Skeletal muscle tissue (tissue), 3 donors: ENCODE measurements at regions not wholly inside any gene's neighbourhood (a gene's known extent, or its start where the extent isn't known, plus 50 kb on each side); places are given as distances from the start of the nearest gene placed in this dataset.

Experiments used
- H3K27ac ChIP-seq: one replicate; pipeline ENCODE4 v1.7.0; 2013; ENCODE audit warnings: mild to moderate bottlenecking, low read depth, low read length, inconsistent platforms
- H3K27me3 ChIP-seq, 3 donors: one replicate each; pipeline ENCODE4 v1.7.0; 2013; ENCODE audit warnings: low read length in 3 of 3; ENCODE audit not compliant: control insufficient read depth in 3 of 3, insufficient read depth in 3 of 3
- H3K36me3 ChIP-seq, 3 donors: one replicate each; pipeline ENCODE4 v1.7.0; 2013; ENCODE audit warnings: low read length in 3 of 3; ENCODE audit not compliant: control insufficient read depth in 3 of 3, insufficient read depth in 3 of 3
- H3K4me1 ChIP-seq, 3 donors: one replicate each; pipeline ENCODE4 v1.7.0; 2013; ENCODE audit warnings: low read length in 3 of 3, mild to moderate bottlenecking in 3 of 3; ENCODE audit not compliant: control insufficient read depth in 3 of 3, insufficient read depth in 3 of 3
- H3K4me3 ChIP-seq, 3 donors: one replicate each; pipeline ENCODE4 v1.7.0; 2013; ENCODE audit warnings: low read length in 3 of 3
- H3K9ac ChIP-seq, 3 donors: one replicate each; pipeline ENCODE4 v1.7.0; 2013; ENCODE audit warnings: low read length in 3 of 3, mild to moderate bottlenecking in 3 of 3, moderate library complexity in 2 of 3, low read depth in 1 of 3
- H3K9me3 ChIP-seq, 3 donors: one replicate each; pipeline ENCODE4 v1.7.0; 2013; ENCODE audit warnings: low read length in 3 of 3; ENCODE audit not compliant: control insufficient read depth in 3 of 3
- donor health status: Osteomylitis.

DNA sequence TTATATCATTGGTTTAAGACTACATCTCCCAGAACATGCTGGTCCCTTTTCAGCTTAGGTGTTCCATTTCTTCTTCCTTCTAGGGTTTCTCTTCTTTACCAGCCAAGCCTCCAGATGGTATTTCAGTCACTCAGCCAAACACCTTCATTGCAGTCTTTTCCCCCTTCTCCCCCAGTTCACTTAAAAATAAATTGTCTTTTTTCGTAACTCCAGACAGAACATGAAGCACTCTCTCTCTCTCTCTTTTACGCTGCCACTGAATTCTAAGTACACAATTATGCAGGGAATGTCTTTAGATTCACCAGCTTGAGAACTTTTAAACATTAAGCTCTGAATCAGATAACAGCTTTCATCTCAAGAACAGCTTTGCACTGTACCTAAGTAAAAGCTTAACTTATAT, 419.7 kb upstream of the BRINP1 start:
- Histone ChIP-seq H3K27me3 (no peaks in the 10 kb centered on the region), H3K36me3 (no peaks in the 10 kb centered on the region), H3K9me3 (no peaks in the 10 kb centered on the region), H3K4me3 (no peak overlapping the region), H3K9ac (no peak overlapping the region), H3K27ac (no peak overlapping the region), H3K4me1 (no peaks in the 10 kb centered on the region)

DNA sequence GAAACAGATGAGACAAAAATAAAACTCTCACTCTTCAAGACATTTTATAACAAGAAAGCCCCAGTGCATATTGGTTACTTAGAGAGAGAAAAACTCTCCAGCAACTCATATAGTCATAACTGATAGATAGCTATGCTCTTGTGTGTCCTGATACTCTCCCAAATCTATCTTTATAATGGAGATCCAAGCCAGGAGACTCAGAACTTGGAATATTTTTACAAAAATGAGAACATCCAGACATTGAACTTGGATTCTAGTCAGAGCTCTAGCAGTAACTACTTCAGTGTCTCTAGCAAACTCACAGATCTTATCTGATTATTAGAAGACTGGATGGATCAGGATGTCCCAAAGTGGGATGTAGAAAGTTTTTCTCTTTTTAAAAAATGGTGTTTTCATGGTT, 412.7 kb upstream of the BRINP1 start:
- no peaks in the 10 kb centered on the region for H3K36me3 ChIP-seq
- H3K27ac ChIP-seq, result no peak overlapping the region
- no peaks in the 10 kb centered on the region for H3K4me1 ChIP-seq
- no peak overlapping the region for H3K9ac ChIP-seq
- no peak overlapping the region for H3K4me3 ChIP-seq
- no peaks in the 10 kb centered on the region for H3K9me3 ChIP-seq
- H3K27me3 ChIP-seq, result no peaks in the 10 kb centered on the region

DNA sequence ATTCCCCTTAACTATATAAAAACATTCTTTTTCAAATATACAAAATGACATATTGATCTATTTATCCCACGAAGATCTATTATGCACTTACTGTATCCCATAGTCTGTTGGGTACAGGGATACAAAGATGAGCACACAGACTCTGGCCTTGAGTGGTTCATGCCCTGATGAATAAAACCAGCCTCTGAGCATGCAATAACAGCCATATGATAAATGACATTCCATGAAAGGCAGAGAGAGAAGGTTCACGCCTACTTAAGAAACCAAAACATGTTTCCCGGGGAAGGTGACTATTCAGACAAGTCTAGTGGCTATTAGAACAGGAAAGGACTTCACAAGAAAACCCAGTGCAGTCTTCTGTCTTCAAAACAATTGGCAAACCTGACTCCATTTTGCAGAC, 406.2 kb upstream of the BRINP1 start:
- Histone ChIP-seq H3K36me3 (no peaks in the 10 kb centered on the region), H3K27me3 (no peaks in the 10 kb centered on the region), H3K4me3 (no peak overlapping the region), H3K9me3 (no peaks in the 10 kb centered on the region), H3K4me1 (no peaks in the 10 kb centered on the region), H3K9ac (no peak overlapping the region), H3K27ac (no peak overlapping the region)

DNA sequence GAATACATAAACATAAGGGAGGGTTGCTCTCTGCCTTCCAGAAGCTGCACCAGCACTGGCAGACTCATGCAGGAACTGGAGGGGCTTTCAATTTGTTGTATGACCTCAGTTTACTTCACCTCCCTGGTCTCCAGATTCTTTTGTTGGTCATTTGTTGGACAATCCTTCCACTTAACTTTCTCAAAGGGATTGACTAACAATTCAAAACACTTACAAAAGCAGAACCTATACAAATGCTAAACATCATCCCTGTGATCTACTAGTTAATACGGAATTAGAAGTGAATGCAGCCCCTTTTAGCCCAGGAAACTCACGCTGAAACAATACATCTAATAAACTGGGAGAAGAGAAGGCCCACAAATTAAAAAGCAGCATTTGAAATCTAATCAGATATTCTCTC, 404.6 kb upstream of the BRINP1 start:
- H3K27me3 ChIP-seq, result no peaks in the 10 kb centered on the region
- H3K9ac ChIP-seq, result no peak overlapping the region
- no peaks in the 10 kb centered on the region for H3K9me3 ChIP-seq
- H3K36me3 ChIP-seq, result no peaks in the 10 kb centered on the region
- H3K4me3 ChIP-seq, result no peak overlapping the region
- no peaks in the 10 kb centered on the region for H3K4me1 ChIP-seq
- no peak overlapping the region for H3K27ac ChIP-seq

DNA sequence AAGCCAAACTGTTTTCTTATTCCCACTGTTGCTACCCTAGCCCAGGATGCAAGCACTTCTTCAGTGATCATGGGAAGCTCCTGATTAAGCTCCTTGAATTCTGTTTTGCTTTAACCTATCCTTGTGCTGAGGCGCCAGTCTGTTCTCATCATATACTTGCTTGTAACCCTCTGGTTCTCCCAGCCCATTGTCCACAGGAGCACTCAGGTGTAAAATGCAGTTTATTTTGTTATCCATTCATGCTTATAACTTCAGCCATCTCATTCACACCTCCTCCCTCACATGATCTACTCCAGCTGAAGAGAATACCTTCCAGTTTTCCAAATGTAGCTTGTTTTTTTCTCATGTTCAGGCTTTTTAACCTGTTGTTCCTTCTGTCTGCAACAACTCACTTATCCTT, 402.1 kb upstream of the BRINP1 start:
- no peaks in the 10 kb centered on the region for H3K27me3 ChIP-seq
- no peaks in the 10 kb centered on the region for H3K9me3 ChIP-seq
- no peak overlapping the region for H3K27ac ChIP-seq
- H3K9ac ChIP-seq, result no peak overlapping the region
- H3K4me3 ChIP-seq, result no peak overlapping the region
- H3K36me3 ChIP-seq, result no peaks in the 10 kb centered on the region
- no peaks in the 10 kb centered on the region for H3K4me1 ChIP-seq

DNA sequence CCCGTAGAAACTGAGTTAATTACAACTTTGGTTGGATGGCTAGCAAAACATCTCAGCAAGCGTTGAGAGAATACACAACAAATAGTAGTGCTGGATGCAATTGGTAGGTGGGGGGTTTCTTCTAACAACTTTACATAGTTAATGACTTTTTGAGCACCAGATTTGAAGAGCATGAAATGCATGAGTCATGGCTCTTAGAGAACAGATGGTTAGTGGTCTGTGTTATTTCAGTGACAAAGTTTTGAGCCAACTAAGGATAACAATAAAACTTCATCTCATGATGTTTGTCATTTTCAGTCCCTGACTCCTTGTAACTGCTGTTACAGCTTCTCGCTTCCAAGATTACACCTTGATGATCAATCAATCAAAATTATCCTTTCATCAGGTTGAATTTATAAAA, 399.0 kb upstream of the BRINP1 start:
- no peaks in the 10 kb centered on the region for H3K4me1 ChIP-seq
- H3K9me3 ChIP-seq, result no peaks in the 10 kb centered on the region
- no peak overlapping the region for H3K4me3 ChIP-seq
- no peaks in the 10 kb centered on the region for H3K36me3 ChIP-seq
- H3K9ac ChIP-seq, result no peak overlapping the region
- no peaks in the 10 kb centered on the region for H3K27me3 ChIP-seq
- no peak overlapping the region for H3K27ac ChIP-seq

DNA sequence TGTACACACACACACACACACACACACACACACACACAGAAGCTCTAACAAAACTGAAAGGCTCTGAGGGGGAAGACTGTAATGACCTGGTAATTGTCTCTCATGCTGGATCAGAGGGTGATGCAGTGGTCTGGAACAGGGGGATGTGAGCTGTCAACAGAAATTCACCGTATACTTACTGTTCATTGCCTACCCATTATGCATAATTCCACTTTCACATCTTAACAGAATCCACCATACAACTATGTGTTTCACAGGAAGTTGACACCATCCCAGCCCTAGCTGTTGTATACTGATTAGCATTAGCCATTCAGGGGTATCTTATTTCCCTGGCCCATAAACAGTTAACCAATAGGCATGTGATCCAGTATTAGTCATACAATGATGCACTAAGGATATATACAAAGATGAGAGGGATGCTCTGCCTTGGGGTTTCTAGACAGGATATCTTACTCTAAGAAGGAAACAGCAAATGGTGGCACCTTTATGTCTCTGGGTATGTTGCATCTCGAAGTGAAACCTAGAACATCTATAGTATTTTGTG, 396.5 kb upstream of the BRINP1 start:
- Histone ChIP-seq H3K9me3 (no peaks in the 10 kb centered on the region), H3K27ac (no peak overlapping the region), H3K9ac (no peak overlapping the region), H3K36me3 (no peaks in the 10 kb centered on the region), H3K4me3 (no peak overlapping the region), H3K4me1 (no peaks in the 10 kb centered on the region), H3K27me3 (no peaks in the 10 kb centered on the region)

DNA sequence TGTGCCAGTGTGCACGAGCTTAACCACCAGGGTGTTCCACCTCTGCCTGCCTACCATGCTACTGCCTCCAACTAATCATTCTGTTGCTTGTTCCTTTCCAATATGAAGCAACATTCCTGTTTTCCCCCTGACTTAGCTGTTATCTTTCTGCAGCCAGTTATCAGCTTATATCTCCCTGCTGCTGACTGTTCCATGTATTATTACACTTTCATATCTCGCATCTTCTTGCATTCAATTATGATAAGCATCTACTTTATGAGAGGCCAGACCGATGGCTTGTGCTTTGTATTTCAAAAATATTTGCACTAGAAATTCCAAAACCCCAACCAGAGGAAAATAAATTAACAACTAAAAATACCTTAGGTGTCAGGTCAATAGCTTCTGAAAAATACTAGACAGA, 394.0 kb upstream of the BRINP1 start:
- H3K36me3 ChIP-seq, result no peaks in the 10 kb centered on the region
- H3K27ac ChIP-seq, result no peak overlapping the region
- no peak overlapping the region for H3K9ac ChIP-seq
- H3K27me3 ChIP-seq, result no peaks in the 10 kb centered on the region
- H3K4me3 ChIP-seq, result no peak overlapping the region
- no peaks in the 10 kb centered on the region for H3K9me3 ChIP-seq
- no peaks in the 10 kb centered on the region for H3K4me1 ChIP-seq

DNA sequence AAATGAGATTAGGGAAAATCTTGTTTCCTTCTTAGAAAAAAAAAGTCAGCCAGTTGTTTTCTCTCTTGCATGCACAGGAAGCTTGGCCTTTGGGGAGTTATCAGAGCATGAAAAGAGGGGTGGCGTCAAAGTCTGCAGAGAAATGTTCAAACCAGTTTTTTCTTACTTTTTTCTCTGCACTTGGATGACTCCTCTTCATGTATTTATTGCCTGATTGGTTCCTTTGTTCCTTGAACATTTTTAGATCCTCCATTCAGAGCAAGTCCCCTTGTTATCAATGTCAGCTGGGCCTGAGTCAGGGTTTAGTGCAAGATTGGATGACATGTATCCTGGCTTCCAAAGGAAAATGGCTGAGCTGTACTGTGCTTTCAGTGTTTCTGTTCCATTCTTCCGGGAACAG, 392.6 kb upstream of the BRINP1 start:
- Histone ChIP-seq H3K36me3 (no peaks in the 10 kb centered on the region), H3K4me3 (no peak overlapping the region), H3K27ac (no peak overlapping the region), H3K9me3 (no peaks in the 10 kb centered on the region), H3K27me3 (no peaks in the 10 kb centered on the region), H3K9ac (no peak overlapping the region), H3K4me1 (no peaks in the 10 kb centered on the region)

DNA sequence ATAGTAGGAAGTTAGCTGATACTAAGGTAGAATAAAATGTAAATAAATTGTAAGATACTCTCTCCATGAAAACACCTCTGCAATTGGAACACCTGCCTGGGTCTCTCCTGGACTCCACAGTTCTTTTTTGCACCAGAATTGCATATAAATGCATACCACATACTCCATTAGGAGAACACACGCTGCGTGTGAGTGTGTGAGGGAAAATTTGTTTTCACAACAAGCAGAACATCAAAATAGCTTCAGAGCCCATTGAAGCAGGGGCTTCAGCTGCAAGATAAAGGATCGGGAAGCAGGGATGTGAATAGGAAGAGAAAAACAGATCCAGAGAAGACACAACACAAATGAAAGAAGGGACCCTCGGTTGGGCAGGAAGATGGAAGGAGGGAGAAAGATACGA, 389.8 kb upstream of the BRINP1 start:
- H3K4me3 ChIP-seq, result no peak overlapping the region
- H3K9me3 ChIP-seq, result no peaks in the 10 kb centered on the region
- no peaks in the 10 kb centered on the region for H3K27me3 ChIP-seq
- H3K9ac ChIP-seq, result no peak overlapping the region
- H3K36me3 ChIP-seq, result no peaks in the 10 kb centered on the region
- no peak overlapping the region for H3K27ac ChIP-seq
- H3K4me1 ChIP-seq, result no peaks in the 10 kb centered on the region

DNA sequence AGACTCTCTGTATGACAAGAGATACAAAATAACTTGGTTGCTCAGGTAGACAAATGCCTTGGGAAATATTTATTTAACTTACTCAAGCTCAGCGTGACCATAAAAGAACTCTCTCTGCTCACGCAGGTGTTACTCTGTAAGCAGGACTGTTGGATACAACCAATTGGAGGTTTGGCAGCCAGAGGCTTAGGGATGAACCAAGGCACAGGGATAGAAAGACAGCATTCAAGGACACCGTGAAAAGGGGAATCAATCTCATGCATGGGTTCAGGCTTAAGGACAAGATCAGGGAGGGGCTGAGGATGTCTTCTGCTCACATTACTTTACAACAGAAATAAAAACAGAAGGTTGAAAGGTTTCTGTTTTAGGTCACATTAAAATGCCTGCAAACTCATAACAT, 389.0 kb upstream of the BRINP1 start:
- H3K36me3 ChIP-seq, result no peaks in the 10 kb centered on the region
- no peak overlapping the region for H3K4me3 ChIP-seq
- H3K27me3 ChIP-seq, result no peaks in the 10 kb centered on the region
- no peak overlapping the region for H3K9ac ChIP-seq
- no peak overlapping the region for H3K27ac ChIP-seq
- H3K4me1 ChIP-seq, result no peaks in the 10 kb centered on the region
- no peaks in the 10 kb centered on the region for H3K9me3 ChIP-seq
